GM12891 (cell line): ENCODE measurements at regions not wholly inside any gene's neighbourhood (a gene's known extent, or its start where the extent isn't known, plus 50 kb on each side); places are given as distances from the start of the nearest gene placed in this dataset.
"Not testable (repeated sequence)": the region's sequence is repeated elsewhere in the genome, so short reads cannot be mapped to it uniquely, and the experiment has no call there.

ENCODE experiments used
- DNase-seq: peaks from one replicate; pipeline ENCODE4 v3.0.0; 2011; ENCODE audit warnings: low spot score; ENCODE audit not compliant: insufficient read length
- FAIRE-seq: peaks from 2 replicates; lab custom pipeline; 2011; peaks lifted over from hg19 to GRCh38; lab: Jason Lieb, UNC
- PAX5 ChIP-seq: IDR thresholded peaks from 2 replicates; pipeline ENCODE4 v1.6.1; 2011; ENCODE audit warnings: low read length, moderate library complexity, mild to moderate bottlenecking; ENCODE audit not compliant: insufficient read depth, severe bottlenecking
- POLR2A ChIP-seq: IDR thresholded peaks from 2 replicates; pipeline ENCODE4 v1.6.1; 2011; ENCODE audit warnings: low read depth, low read length, control low read depth
- POLR2AphosphoS5 ChIP-seq: IDR thresholded peaks from 2 replicates; pipeline ENCODE4 v1.6.1; 2011; ENCODE audit warnings: low read depth, low read length, control low read depth
- POU2F2 ChIP-seq: IDR thresholded peaks from 2 replicates; pipeline ENCODE4 v1.6.1; 2011; ENCODE audit warnings: low read depth, mild to moderate bottlenecking, control low read depth, low read length, moderate library complexity
- SPI1 ChIP-seq: IDR thresholded peaks from 2 replicates; pipeline ENCODE4 v1.6.1; 2011; ENCODE audit warnings: low read depth, low read length, control low read depth
- TAF1 ChIP-seq: IDR thresholded peaks from 2 replicates; pipeline ENCODE4 v1.6.1; 2011; ENCODE audit warnings: low read depth, low read length, control low read depth

GRCh38 chr13:89361909-89362308 lies 1690.7 kb downstream of the SLITRK5 start:
- FAIRE-seq (no peak), DNase-seq (no peak)

GRCh38 chr13:89363144-89363543 lies 1692.0 kb downstream of the SLITRK5 start:
- FAIRE-seq = no peak
- no peak for DNase-seq
- no peak for TF ChIP-seq PAX5
- TF ChIP-seq SPI1 = no peak
- no peak for TF ChIP-seq POU2F2
- TF ChIP-seq POLR2AphosphoS5 = no peak
- no peak for TF ChIP-seq TAF1
- TF ChIP-seq POLR2A = no peak

More at GRCh38 chr13:89361909-89362308, 1690.7 kb downstream of the SLITRK5 start:
- TF ChIP-seq POLR2A = no peak
- TF ChIP-seq POU2F2 = no peak
- no peak for TF ChIP-seq TAF1
- no peak for TF ChIP-seq POLR2AphosphoS5
- no peak for TF ChIP-seq SPI1

GRCh38 chr13:89372193-89372592 lies 1701.0 kb downstream of the SLITRK5 start:
- no peak for TF ChIP-seq SPI1
- TF ChIP-seq POLR2AphosphoS5 = no peak
- TF ChIP-seq PAX5 = no peak
- TF ChIP-seq POLR2A = no peak
- no peak for TF ChIP-seq TAF1
- no peak for TF ChIP-seq POU2F2
- FAIRE-seq (no peak), DNase-seq (no peak)

GRCh38 chr13:89375839-89376238 lies 1704.7 kb downstream of the SLITRK5 start:
- no peak for TF ChIP-seq POLR2AphosphoS5
- TF ChIP-seq SPI1 = no peak
- no peak for TF ChIP-seq POLR2A
- no peak for TF ChIP-seq POU2F2
- TF ChIP-seq PAX5 = no peak
- no peak for TF ChIP-seq TAF1

GRCh38 chr13:89380101-89380500 lies 1708.9 kb downstream of the SLITRK5 start:
- no peak for DNase-seq

More at GRCh38 chr13:89375839-89376238, 1704.7 kb downstream of the SLITRK5 start:
- FAIRE-seq (no peak), DNase-seq (no peak)

GRCh38 chr13:89382981-89383380 lies 1711.8 kb downstream of the SLITRK5 start:
- TF ChIP-seq PAX5 (no peak), TAF1 (no peak), POU2F2 (no peak), POLR2A (no peak), POLR2AphosphoS5 (no peak), SPI1 (no peak)
- DNase-seq (no peak), FAIRE-seq (no peak)

More at GRCh38 chr13:89380101-89380500, 1708.9 kb downstream of the SLITRK5 start:
- TF ChIP-seq POLR2A = no peak
- TF ChIP-seq TAF1 = no peak
- no peak for TF ChIP-seq POLR2AphosphoS5
- TF ChIP-seq POU2F2 = no peak
- no peak for TF ChIP-seq SPI1
- no peak for FAIRE-seq

GRCh38 chr13:89383891-89384290 lies 1712.7 kb downstream of the SLITRK5 start:
- DNase-seq (no peak), FAIRE-seq (no peak)
- TF ChIP-seq TAF1 (no peak), PAX5 (no peak), POLR2AphosphoS5 (no peak), POLR2A (no peak), SPI1 (no peak), POU2F2 (no peak)

GRCh38 chr13:89393758-89394304 lies 1722.7 kb downstream of the SLITRK5 start:
- DNase-seq (no peak), FAIRE-seq (no peak)
- TF ChIP-seq PAX5 (no peak), SPI1 (no peak), POLR2A (no peak), POU2F2 (no peak), POLR2AphosphoS5 (no peak), TAF1 (no peak)

GRCh38 chr13:89401264-89401675 lies 1730.1 kb downstream of the SLITRK5 start:
- TF ChIP-seq SPI1 (no peak), TAF1 (no peak), POLR2AphosphoS5 (no peak), PAX5 (no peak), POLR2A (no peak), POU2F2 (no peak)
- FAIRE-seq (no peak), DNase-seq (no peak)

GRCh38 chr13:89402211-89402610 lies 1731.0 kb downstream of the SLITRK5 start:
- DNase-seq = no peak
- TF ChIP-seq SPI1 = no peak
- no peak for TF ChIP-seq TAF1
- no peak for TF ChIP-seq POLR2A
- no peak for TF ChIP-seq POLR2AphosphoS5
- TF ChIP-seq POU2F2 = no peak
- no peak for TF ChIP-seq PAX5
- FAIRE-seq = no peak

- not testable (repeated sequence) for FAIRE-seq, DNase-seq
These were observed 1734.9 kb downstream of the SLITRK5 start for GRCh38 chr13:89406096-89406495.
